Naive thymus-derived CD4-positive, alpha-beta T cell (primary cell): ENCODE measurements at regions not wholly inside any gene's neighbourhood (a gene's known extent, or its start where the extent isn't known, plus 50 kb on each side); places are given as distances from the start of the nearest gene placed in this dataset.

Experiments
- ATAC-seq: fragments of 150-1000 bp; cut with Tn5 transposase; 2 replicates; pipeline ENCODE4 v1.10.0; 2021; ENCODE audit warnings: mild to moderate bottlenecking, moderate library complexity
- CTCF ChIA-PET: fragments of 350-600 bp; sonication (Branson Sonifier 250); formaldehyde crosslinking; loops from one replicate; lab custom pipeline; 2021; ENCODE audit warnings: antibody characterized with exemption; lab: Charles Lee
- POLR2A ChIA-PET: fragments of 350-600 bp; sonication (Branson Sonifier 250); formaldehyde crosslinking; loops from one replicate; lab custom pipeline; 2021; ENCODE audit warnings: antibody characterized with exemption, inconsistent platforms; lab: Charles Lee
- DNase-seq, 9 donors: peaks; one replicate each; pipeline versions ENCODE4 v3.0.0 to v3.0.0-alpha.2; 2020 to 2022; ENCODE audit warnings: mixed read lengths in 1 of 9
- H3K27ac ChIP-seq: one replicate; pipeline ENCODE4 v1.7.0; 2013; ENCODE audit warnings: mild to moderate bottlenecking, low read depth, low read length, moderate library complexity
- H3K27me3 ChIP-seq, 2 donors: one replicate each; pipeline ENCODE4 v1.7.0; 2013; ENCODE audit warnings: low read length in 2 of 2, mild to moderate bottlenecking in 2 of 2, moderate library complexity in 2 of 2; ENCODE audit not compliant: control insufficient read depth in 2 of 2, insufficient read depth in 2 of 2
- H3K36me3 ChIP-seq, 3 experiments: 1 replicate in 2 of 3; 2 replicates in 1 of 3; pipeline ENCODE4 v1.7.0; 2013; ENCODE audit warnings: low read length in 3 of 3, mild to moderate bottlenecking in 3 of 3, moderate library complexity in 1 of 3; ENCODE audit not compliant: insufficient read depth in 3 of 3, control insufficient read depth in 2 of 3
- H3K4me1 ChIP-seq, 2 donors: one replicate each; pipeline ENCODE4 v1.7.0; 2013; ENCODE audit warnings: low read length in 2 of 2, mild to moderate bottlenecking in 2 of 2, moderate library complexity in 1 of 2; ENCODE audit not compliant: control insufficient read depth in 2 of 2, insufficient read depth in 2 of 2
- H3K4me3 ChIP-seq: 2 replicates; pipeline ENCODE4 v1.7.0; 2013; ENCODE audit warnings: mild to moderate bottlenecking, low read length
- H3K9me3 ChIP-seq, 3 experiments: 1 replicate in 2 of 3; 2 replicates in 1 of 3; pipeline ENCODE4 v1.7.0; 2013; ENCODE audit warnings: low read length in 3 of 3; ENCODE audit not compliant: control insufficient read depth in 2 of 3
- H3K27ac Mint-ChIP-seq, 9 donors: one replicate each; pipeline ENCODE4 v1.8.0; 2020 to 2022; ENCODE audit warnings: mixed read lengths in 9 of 9, mild to moderate bottlenecking in 8 of 9, moderate library complexity in 5 of 9, inconsistent platforms in 2 of 9
- H3K27me3 Mint-ChIP-seq, 5 donors: one replicate each; pipeline ENCODE4 v1.8.0; 2021 to 2022; ENCODE audit warnings: mixed read lengths in 5 of 5, mild to moderate bottlenecking in 1 of 5
- H3K36me3 Mint-ChIP-seq, 5 donors: one replicate each; pipeline ENCODE4 v1.8.0; 2020 to 2022; ENCODE audit warnings: mixed read lengths in 5 of 5, mild to moderate bottlenecking in 3 of 5, inconsistent platforms in 1 of 5
- H3K4me1 Mint-ChIP-seq, 7 donors: one replicate each; pipeline ENCODE4 v1.8.0; 2020 to 2022; ENCODE audit warnings: mixed read lengths in 7 of 7, mild to moderate bottlenecking in 3 of 7, inconsistent platforms in 1 of 7
- H3K4me3 Mint-ChIP-seq, 10 donors: one replicate each; pipeline ENCODE4 v1.8.0; 2020 to 2022; ENCODE audit warnings: mild to moderate bottlenecking in 10 of 10, mixed read lengths in 10 of 10, moderate library complexity in 6 of 10, inconsistent platforms in 2 of 10
- H3K9me3 Mint-ChIP-seq, 11 donors: one replicate each; pipeline ENCODE4 v1.8.0; 2020 to 2022; ENCODE audit warnings: mixed read lengths in 11 of 11, mild to moderate bottlenecking in 4 of 11, inconsistent platforms in 1 of 11, moderate library complexity in 1 of 11
- intact Hi-C, 2 donors: fragments of 100-400 bp; cut with micrococcal nuclease; formaldehyde crosslinking; loops; one replicate each; pipeline ENCODE4 v1.15.1; 2023

- Histone ChIP-seq H3K36me3 (no peaks in the 10 kb centered on the region), H3K4me3 (no peak overlapping the region), H3K9me3 (no peaks in the 10 kb centered on the region), H3K27ac (no peak overlapping the region), H3K27me3 (no peaks in the 10 kb centered on the region), H3K4me1 (no peaks in the 10 kb centered on the region)
- ATAC-seq (no peak), DNase-seq (no peak)
- H3K36me3 Mint-ChIP-seq: no peaks in the 10 kb centered on the region
- intact Hi-C loops: no loop called here
- POLR2A ChIA-PET: no interaction called here
- CTCF ChIA-PET: no interaction called here
- H3K4me3 Mint-ChIP-seq: no peak overlapping the region
- no peaks in the 10 kb centered on the region for H3K27me3 Mint-ChIP-seq
- no peaks in the 10 kb centered on the region for H3K4me1 Mint-ChIP-seq
- H3K9me3 Mint-ChIP-seq: peaks cover 0 to 3% (median 0%) of the 10 kb centered on the region in 11 donors
- H3K27ac Mint-ChIP-seq: no peak overlapping the region
Observed at GRCh38 chr4:177163532-177163931, 146.1 kb upstream of the NEIL3 start.

- H3K27ac Mint-ChIP-seq: no peak overlapping the region
Observed at GRCh38 chr4:177171588-177171987, 138.1 kb upstream of the NEIL3 start.

GRCh38 chr4:177175473-177175872 is 134.2 kb upstream of the NEIL3 start:
- no peak overlapping the region for H3K27ac ChIP-seq
- H3K4me3 ChIP-seq: no peak overlapping the region
- no peak for DNase-seq
- no peak overlapping the region for H3K27ac Mint-ChIP-seq
- no peaks in the 10 kb centered on the region for H3K9me3 ChIP-seq
- no peaks in the 10 kb centered on the region for H3K4me1 Mint-ChIP-seq
- H3K27me3 ChIP-seq: no peaks in the 10 kb centered on the region
- H3K4me1 ChIP-seq: no peaks in the 10 kb centered on the region
- CTCF ChIA-PET: no interaction called here
- intact Hi-C loops: no loop called here
- no peak for ATAC-seq
- no peak overlapping the region for H3K4me3 Mint-ChIP-seq
- no peaks in the 10 kb centered on the region for H3K36me3 Mint-ChIP-seq
- peaks cover 0 to 6% (median 0%) of the 10 kb centered on the region in 5 donors for H3K27me3 Mint-ChIP-seq
- H3K9me3 Mint-ChIP-seq: peaks cover 0 to 8% (median 4%) of the 10 kb centered on the region in 11 donors
- POLR2A ChIA-PET: no interaction called here
- no peaks in the 10 kb centered on the region for H3K36me3 ChIP-seq

More at GRCh38 chr4:177171588-177171987, 138.1 kb upstream of the NEIL3 start:
- Histone ChIP-seq H3K27ac (no peak overlapping the region), H3K9me3 (no peaks in the 10 kb centered on the region), H3K4me1 (no peaks in the 10 kb centered on the region), H3K27me3 (no peaks in the 10 kb centered on the region), H3K36me3 (no peaks in the 10 kb centered on the region), H3K4me3 (no peak overlapping the region)
- no peaks in the 10 kb centered on the region for H3K36me3 Mint-ChIP-seq
- H3K9me3 Mint-ChIP-seq: peaks cover 0 to 10% (median 4%) of the 10 kb centered on the region in 11 donors
- ChIA-PET CTCF (no interaction called here), POLR2A (no interaction called here)
- no peak for DNase-seq
- H3K4me3 Mint-ChIP-seq: no peak overlapping the region
- no peaks in the 10 kb centered on the region for H3K27me3 Mint-ChIP-seq
- intact Hi-C loops: no loop called here
- H3K4me1 Mint-ChIP-seq: no peaks in the 10 kb centered on the region
- ATAC-seq: no peak

- H3K27ac Mint-ChIP-seq: no peak overlapping the region
- intact Hi-C loops: no loop called here
- ChIA-PET POLR2A (no interaction called here), CTCF (no interaction called here)
- ATAC-seq (no peak), DNase-seq (no peak)
- Histone ChIP-seq H3K4me3 (no peak overlapping the region), H3K27ac (no peak overlapping the region), H3K27me3 (no peaks in the 10 kb centered on the region), H3K4me1 (no peaks in the 10 kb centered on the region), H3K36me3 (no peaks in the 10 kb centered on the region), H3K9me3 (no peaks in the 10 kb centered on the region)
- no peak overlapping the region for H3K4me3 Mint-ChIP-seq
- H3K9me3 Mint-ChIP-seq: peaks cover 0 to 5% (median 0%) of the 10 kb centered on the region in 11 donors
- H3K36me3 Mint-ChIP-seq: no peaks in the 10 kb centered on the region
- peaks cover 0 to 11% (median 0%) of the 10 kb centered on the region in 5 donors for H3K27me3 Mint-ChIP-seq
- H3K4me1 Mint-ChIP-seq: no peaks in the 10 kb centered on the region
Observed at GRCh38 chr4:177177541-177178081, 132.1 kb upstream of the NEIL3 start.

GRCh38 chr4:177178246-177178645 is 131.4 kb upstream of the NEIL3 start:
- no peaks in the 10 kb centered on the region for H3K36me3 Mint-ChIP-seq
- peaks cover 0 to 11% (median 0%) of the 10 kb centered on the region in 5 donors for H3K27me3 Mint-ChIP-seq
- intact Hi-C loops: no loop called here

GRCh38 chr4:177182166-177182565 is 127.5 kb upstream of the NEIL3 start:
- no peak for DNase-seq
- intact Hi-C loops: no loop called here

More at GRCh38 chr4:177178246-177178645, 131.4 kb upstream of the NEIL3 start:
- ATAC-seq (no peak), DNase-seq (no peak)
- no peaks in the 10 kb centered on the region for H3K9me3 ChIP-seq
- Mint-ChIP-seq H3K9me3 (peaks cover 0 to 5% (median 0%) of the 10 kb centered on the region in 11 donors), H3K4me3 (no peak overlapping the region), H3K4me1 (no peaks in the 10 kb centered on the region), H3K27ac (no peak overlapping the region)
- no peak overlapping the region for H3K27ac ChIP-seq
- no peaks in the 10 kb centered on the region for H3K36me3 ChIP-seq
- ChIA-PET POLR2A (no interaction called here), CTCF (no interaction called here)
- no peaks in the 10 kb centered on the region for H3K4me1 ChIP-seq
- H3K27me3 ChIP-seq: no peaks in the 10 kb centered on the region
- H3K4me3 ChIP-seq: no peak overlapping the region

GRCh38 chr4:177182728-177183127 is 126.9 kb upstream of the NEIL3 start:
- Histone ChIP-seq H3K9me3 (no peaks in the 10 kb centered on the region), H3K27ac (no peak overlapping the region), H3K4me3 (no peak overlapping the region), H3K27me3 (no peaks in the 10 kb centered on the region), H3K36me3 (no peaks in the 10 kb centered on the region), H3K4me1 (no peaks in the 10 kb centered on the region)
- no peak overlapping the region for H3K27ac Mint-ChIP-seq
- no peak overlapping the region for H3K4me3 Mint-ChIP-seq
- ChIA-PET POLR2A (no interaction called here), CTCF (no interaction called here)
- no peaks in the 10 kb centered on the region for H3K9me3 Mint-ChIP-seq
- peaks cover 0 to 3% (median 0%) of the 10 kb centered on the region in 7 donors for H3K4me1 Mint-ChIP-seq
- H3K27me3 Mint-ChIP-seq: peaks cover 0 to 11% (median 0%) of the 10 kb centered on the region in 5 donors
- ATAC-seq: no peak
- intact Hi-C loops: no loop called here
- no peaks in the 10 kb centered on the region for H3K36me3 Mint-ChIP-seq
- DNase-seq: no peak

More at GRCh38 chr4:177182166-177182565, 127.5 kb upstream of the NEIL3 start:
- no peaks in the 10 kb centered on the region for H3K27me3 ChIP-seq
- no peaks in the 10 kb centered on the region for H3K36me3 Mint-ChIP-seq
- peaks cover 0 to 11% (median 0%) of the 10 kb centered on the region in 5 donors for H3K27me3 Mint-ChIP-seq
- H3K4me3 Mint-ChIP-seq: no peak overlapping the region
- no peak overlapping the region for H3K27ac Mint-ChIP-seq
- no peak for ATAC-seq
- no peaks in the 10 kb centered on the region for H3K36me3 ChIP-seq
- no peaks in the 10 kb centered on the region for H3K9me3 Mint-ChIP-seq
- ChIA-PET POLR2A (no interaction called here), CTCF (no interaction called here)
- H3K9me3 ChIP-seq: no peaks in the 10 kb centered on the region
- no peak overlapping the region for H3K4me3 ChIP-seq
- peaks cover 0 to 3% (median 0%) of the 10 kb centered on the region in 7 donors for H3K4me1 Mint-ChIP-seq
- H3K27ac ChIP-seq: no peak overlapping the region
- H3K4me1 ChIP-seq: no peaks in the 10 kb centered on the region
